ENCODE measurements at regions not wholly inside any gene's neighbourhood (a gene's known extent, or its start where the extent isn't known, plus 50 kb on each side); places are given as distances from the start of the nearest gene placed in this dataset.

DNA sequence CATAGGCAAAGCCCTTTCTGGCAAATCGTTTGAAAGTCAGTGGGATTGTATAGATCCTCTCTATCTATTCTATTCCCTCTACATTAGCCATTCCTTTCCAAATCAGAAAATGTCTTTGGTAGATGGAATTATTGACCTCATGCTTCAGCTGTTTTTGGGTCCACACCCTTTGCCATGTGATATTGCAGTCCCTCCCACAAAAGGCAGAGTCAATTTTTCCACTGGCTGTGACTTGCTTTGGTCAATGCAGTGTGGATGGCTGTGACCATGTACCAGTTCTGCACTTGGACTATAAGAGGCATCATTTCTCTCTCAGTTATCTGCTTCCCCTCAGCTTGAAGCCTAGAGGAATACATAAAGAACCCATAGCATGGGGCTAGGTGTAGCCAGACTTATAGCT lies 332.9 kb downstream of the PTEN start:
- no peak overlapping the region for H3K4me2 ChIP-seq (ENCODE audit: low read length)
- H3K27ac ChIP-seq (ENCODE audit: low read depth, low read length), result no peak overlapping the region
- H3K4me3 ChIP-seq (ENCODE audit: low read length), result no peak overlapping the region
- H3K9me2 ChIP-seq (replicated peaks; ENCODE audit: control insufficient read depth, low read length), result 0 out of 2 replicates have a peak, but pooled peaks cover 2% of the 10 kb centered on the region
- H3K36me3 ChIP-seq (ENCODE audit: control insufficient read depth, low read length), result no peaks in the 10 kb centered on the region
- TF ChIP-seq EZH2phosphoT487 (IDR thresholded peaks at IDR 0.05; ENCODE audit: borderline replicate concordance, low read length), result no peak
- TF ChIP-seq, protein P1, sequence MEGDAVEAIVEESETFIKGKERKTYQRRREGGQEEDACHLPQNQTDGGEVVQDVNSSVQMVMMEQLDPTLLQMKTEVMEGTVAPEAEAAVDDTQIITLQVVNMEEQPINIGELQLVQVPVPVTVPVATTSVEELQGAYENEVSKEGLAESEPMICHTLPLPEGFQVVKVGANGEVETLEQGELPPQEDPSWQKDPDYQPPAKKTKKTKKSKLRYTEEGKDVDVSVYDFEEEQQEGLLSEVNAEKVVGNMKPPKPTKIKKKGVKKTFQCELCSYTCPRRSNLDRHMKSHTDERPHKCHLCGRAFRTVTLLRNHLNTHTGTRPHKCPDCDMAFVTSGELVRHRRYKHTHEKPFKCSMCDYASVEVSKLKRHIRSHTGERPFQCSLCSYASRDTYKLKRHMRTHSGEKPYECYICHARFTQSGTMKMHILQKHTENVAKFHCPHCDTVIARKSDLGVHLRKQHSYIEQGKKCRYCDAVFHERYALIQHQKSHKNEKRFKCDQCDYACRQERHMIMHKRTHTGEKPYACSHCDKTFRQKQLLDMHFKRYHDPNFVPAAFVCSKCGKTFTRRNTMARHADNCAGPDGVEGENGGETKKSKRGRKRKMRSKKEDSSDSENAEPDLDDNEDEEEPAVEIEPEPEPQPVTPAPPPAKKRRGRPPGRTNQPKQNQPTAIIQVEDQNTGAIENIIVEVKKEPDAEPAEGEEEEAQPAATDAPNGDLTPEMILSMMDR (IDR thresholded peaks at IDR 0.05; ENCODE audit: low read depth, low read length, poor library complexity, severe bottlenecking), result no peak
- no peaks in the 10 kb centered on the region for H4K20me1 ChIP-seq (ENCODE audit: control insufficient read depth, insufficient read depth, low read depth, low read length)
- H3K79me2 ChIP-seq (ENCODE audit: control insufficient read depth, low read length), result no peaks in the 10 kb centered on the region
- no peaks in the 10 kb centered on the region for H3K27me3 ChIP-seq (ENCODE audit: control insufficient read depth, low read length)
- H3K9me3 ChIP-seq (ENCODE audit: control insufficient read depth, insufficient read depth, low read length), result no peaks in the 10 kb centered on the region
- peaks cover 12% of the 10 kb centered on the region for H3K4me1 ChIP-seq (ENCODE audit: control insufficient read depth, low read length)
- no peaks in the 10 kb centered on the region for H3F3A ChIP-seq (ENCODE audit: control insufficient read depth, insufficient read depth)

DNA sequence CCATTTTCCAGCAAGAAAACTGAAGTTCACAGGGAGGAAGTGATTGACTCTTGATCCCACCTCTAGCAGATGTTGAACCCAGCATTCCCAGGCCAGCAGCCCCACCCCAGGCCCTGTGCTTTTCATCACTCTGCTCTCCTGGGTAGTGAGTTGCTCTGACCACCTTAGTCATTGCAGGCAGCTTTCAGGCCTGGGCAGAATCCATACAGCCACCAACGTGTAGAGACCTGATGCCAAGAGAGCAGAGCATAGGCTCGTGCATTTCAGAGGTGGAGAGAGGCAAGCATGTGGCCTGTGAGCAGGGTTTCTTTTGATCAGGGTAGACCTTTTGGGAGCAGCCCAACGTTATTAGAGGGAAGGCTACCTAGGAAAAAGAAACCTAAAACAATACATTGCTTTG lies 334.6 kb downstream of the PTEN start:
- Histone ChIP-seq H3K27me3 (ENCODE audit: control insufficient read depth, low read length) (no peaks in the 10 kb centered on the region), H3K9me3 (ENCODE audit: control insufficient read depth, insufficient read depth, low read length) (no peaks in the 10 kb centered on the region), H3K4me3 (ENCODE audit: low read length) (no peak overlapping the region), H3F3A (ENCODE audit: control insufficient read depth, insufficient read depth) (no peaks in the 10 kb centered on the region), H3K4me2 (ENCODE audit: low read length) (no peak overlapping the region), H3K9me2 (replicated peaks; ENCODE audit: control insufficient read depth, low read length) (0 out of 2 replicates have a peak, but pooled peaks cover 2% of the 10 kb centered on the region), H4K20me1 (ENCODE audit: control insufficient read depth, insufficient read depth, low read depth, low read length) (no peaks in the 10 kb centered on the region), H3K36me3 (ENCODE audit: control insufficient read depth, low read length) (no peaks in the 10 kb centered on the region), H3K4me1 (ENCODE audit: control insufficient read depth, low read length) (peaks cover 12% of the 10 kb centered on the region), H3K27ac (ENCODE audit: low read depth, low read length) (no peak overlapping the region), H3K79me2 (ENCODE audit: control insufficient read depth, low read length) (no peaks in the 10 kb centered on the region)
- TF ChIP-seq, protein P1 (IDR thresholded peaks at IDR 0.05; ENCODE audit: low read depth, low read length, poor library complexity, severe bottlenecking), result no peak
- TF ChIP-seq EZH2phosphoT487 (IDR thresholded peaks at IDR 0.05; ENCODE audit: borderline replicate concordance, low read length), result no peak

- H3F3A ChIP-seq (ENCODE audit: control insufficient read depth, insufficient read depth), result no peaks in the 10 kb centered on the region
- no peaks in the 10 kb centered on the region for H3K9me2 ChIP-seq (replicated peaks; ENCODE audit: control insufficient read depth, low read length)
- no peaks in the 10 kb centered on the region for H3K36me3 ChIP-seq (ENCODE audit: control insufficient read depth, low read length)
- no peak for TF ChIP-seq EZH2phosphoT487 (IDR thresholded peaks at IDR 0.05; ENCODE audit: borderline replicate concordance, low read length)
- TF ChIP-seq, protein P1 (IDR thresholded peaks at IDR 0.05; ENCODE audit: low read depth, low read length, poor library complexity, severe bottlenecking), result no peak
- no peaks in the 10 kb centered on the region for H3K27me3 ChIP-seq (ENCODE audit: control insufficient read depth, low read length)
- no peak overlapping the region for H3K27ac ChIP-seq (ENCODE audit: low read depth, low read length)
- no peaks in the 10 kb centered on the region for H3K79me2 ChIP-seq (ENCODE audit: control insufficient read depth, low read length)
- no peak overlapping the region for H3K4me2 ChIP-seq (ENCODE audit: low read length)
- H3K4me1 ChIP-seq (ENCODE audit: control insufficient read depth, low read length), result no peaks in the 10 kb centered on the region
- H3K9me3 ChIP-seq (ENCODE audit: control insufficient read depth, insufficient read depth, low read length), result no peaks in the 10 kb centered on the region
- H3K4me3 ChIP-seq (ENCODE audit: low read length), result no peak overlapping the region
- H4K20me1 ChIP-seq (ENCODE audit: control insufficient read depth, insufficient read depth, low read depth, low read length), result no peaks in the 10 kb centered on the region
Observed at GRCh38 chr10:88200312-88201032, 337.0 kb downstream of the PTEN start.

Data from DOHH2 (cell line).